Stimulated activated naive CD4-positive, alpha-beta T cell treated with Interleukin-2 at 50 U/mL for 16 hours (primary cell): ENCODE measurements at regions not wholly inside any gene's neighbourhood (a gene's known extent, or its start where the extent isn't known, plus 50 kb on each side); places are given as distances from the start of the nearest gene placed in this dataset.

ENCODE experiments used
- DNase-seq: peaks from one replicate; lab custom pipeline; 2025; lab: John Stamatoyannopoulos, UW

DNA sequence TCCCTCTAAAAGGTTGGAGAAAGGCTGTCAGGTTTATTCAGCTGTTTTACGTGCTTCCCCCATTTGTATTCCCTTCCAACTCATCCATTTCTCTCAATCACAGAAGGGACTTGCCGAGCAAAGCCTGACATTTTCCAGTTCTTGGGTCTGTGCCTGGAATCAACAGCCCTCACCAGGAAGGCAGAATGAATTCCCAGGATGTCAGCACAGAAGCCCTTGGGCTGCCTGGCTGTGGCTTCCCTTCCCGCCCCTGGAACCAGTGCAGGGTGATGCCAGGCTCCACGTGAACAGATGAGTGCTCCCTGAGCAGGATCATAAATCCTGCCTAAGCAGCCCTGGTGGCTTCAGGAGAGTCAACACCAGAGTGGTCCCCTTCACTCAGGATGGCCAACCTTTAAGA is 86.1 kb upstream of the CD83 start:
- no peak for DNase-seq

- DNase-seq = no peak
Measured at GRCh38 chr6:14035071-14035847, 82.3 kb upstream of the CD83 start.

GRCh38 chr6:14035874-14036273 is 81.7 kb upstream of the CD83 start:
- no peak for DNase-seq

GRCh38 chr6:14036911-14037310 is 80.7 kb upstream of the CD83 start:
- no peak for DNase-seq

GRCh38 chr6:14037402-14038277 is 79.9 kb upstream of the CD83 start:
- DNase-seq = no peak

DNA sequence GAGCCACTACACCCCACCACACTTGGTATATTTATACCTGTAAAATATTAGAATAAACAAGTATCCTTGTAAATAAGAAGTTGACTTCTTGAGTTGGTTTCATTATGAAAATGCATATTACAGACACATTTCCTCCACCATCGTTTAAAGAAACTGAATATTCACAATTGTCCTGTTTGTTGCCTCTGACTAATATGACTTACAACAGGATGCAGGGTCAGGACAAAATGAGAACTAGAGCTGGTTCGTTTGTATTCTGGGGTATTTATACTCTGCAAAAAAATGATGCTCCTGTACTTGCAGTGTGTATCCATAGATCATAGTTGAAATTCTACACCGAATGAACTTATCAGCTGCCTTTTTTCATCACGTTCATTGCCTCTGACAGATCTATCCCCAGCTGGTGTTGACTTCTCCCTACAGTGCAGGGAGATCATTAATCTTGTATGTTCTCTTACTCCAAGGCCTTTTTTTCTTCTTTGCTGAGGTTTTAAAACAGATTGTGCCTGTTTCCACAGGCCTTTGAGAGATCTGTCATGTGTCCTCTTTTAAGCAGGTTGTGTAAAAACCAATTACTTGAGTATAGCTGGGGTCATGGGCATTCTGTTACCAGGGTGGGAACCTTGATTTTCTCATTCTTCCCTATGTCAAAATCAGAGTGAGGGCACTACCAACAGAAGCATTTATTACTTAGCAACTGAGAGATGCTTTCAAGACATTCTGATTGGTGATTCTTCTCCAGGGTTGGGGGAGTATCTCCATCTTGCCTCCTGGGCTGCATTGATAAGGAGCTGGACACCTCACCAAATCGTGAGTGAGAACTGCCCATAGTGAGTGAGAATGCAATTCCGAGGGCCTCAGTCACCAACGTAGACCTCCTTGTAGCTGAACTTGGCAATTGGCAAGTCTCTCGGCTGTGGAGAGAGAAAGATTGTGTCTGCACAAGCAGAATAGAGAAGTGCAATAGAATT is 78.8 kb upstream of the CD83 start:
- no peak for DNase-seq

DNA sequence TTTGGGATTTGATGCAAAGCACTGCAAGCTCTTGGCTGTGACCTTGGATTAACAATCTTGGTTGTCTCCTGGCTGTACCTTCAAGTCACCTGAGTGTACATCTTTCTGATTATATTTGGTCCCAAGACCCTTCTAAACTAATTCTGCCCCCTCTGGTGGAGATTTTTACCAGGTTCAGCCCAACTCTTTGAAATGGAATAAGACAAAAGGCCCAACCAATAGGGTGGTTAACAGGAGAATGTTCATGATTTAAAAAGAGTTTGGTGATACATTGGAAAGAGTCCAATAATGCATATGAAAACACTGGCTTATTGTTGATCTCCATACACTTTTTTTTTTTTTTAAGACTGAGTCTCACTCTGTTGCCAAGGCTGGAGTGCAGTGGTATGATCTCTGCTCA is 77.5 kb upstream of the CD83 start:
- DNase-seq = no peak

DNA sequence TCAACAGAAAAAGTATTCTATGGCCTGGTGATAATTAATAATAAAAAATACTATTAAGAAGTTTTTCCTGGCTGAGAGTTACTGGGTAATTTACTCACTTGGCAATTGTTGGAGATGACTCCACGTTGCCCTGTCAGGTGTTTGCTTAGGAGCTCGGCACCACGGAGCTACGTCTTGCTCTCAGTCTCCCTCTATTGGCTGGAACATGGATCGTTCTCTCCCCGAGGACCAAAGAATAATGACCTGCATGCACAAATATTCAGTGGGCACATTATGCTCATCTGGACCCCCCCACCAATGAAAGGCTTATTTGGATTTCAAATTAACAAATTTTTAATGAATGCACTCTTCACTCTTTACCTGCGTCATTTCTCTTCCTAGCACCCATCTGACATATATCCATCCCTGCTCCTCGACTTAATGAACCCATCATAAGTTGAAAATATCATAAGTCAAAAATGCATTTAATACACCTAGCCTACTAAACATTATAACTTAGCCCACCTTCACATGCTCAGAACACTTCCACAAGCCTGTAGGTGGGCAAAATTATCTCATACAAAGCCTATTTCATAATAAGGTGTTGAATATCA is 71.0 kb upstream of the CD83 start:
- peak; percentile 17 for DNase-seq

GRCh38 chr6:14047151-14047740 is 70.3 kb upstream of the CD83 start:
- no peak for DNase-seq

GRCh38 chr6:14048837-14049236 is 68.7 kb upstream of the CD83 start:
- no peak for DNase-seq

DNA sequence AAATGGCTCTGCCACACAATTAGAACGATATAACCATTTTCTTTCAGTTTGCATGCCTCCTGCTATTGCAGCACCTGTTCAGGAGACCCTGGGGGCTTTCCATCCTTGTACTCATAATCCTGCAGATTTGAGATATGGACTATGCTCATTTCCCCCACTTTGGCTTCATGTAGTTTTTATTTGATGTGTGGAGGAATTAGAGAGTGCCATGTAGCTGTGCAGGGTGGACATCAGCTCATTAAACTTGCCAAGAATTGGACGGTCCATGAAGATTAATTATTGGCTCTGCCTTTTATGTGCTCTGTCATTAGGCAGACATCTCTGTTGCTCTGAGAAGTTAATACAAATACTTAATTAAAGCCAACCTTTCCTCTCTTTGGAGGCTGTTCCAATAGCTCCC is 66.2 kb upstream of the CD83 start:
- no peak for DNase-seq

- no peak for DNase-seq
Measured at GRCh38 chr6:14053811-14054210, 63.8 kb upstream of the CD83 start.

DNA sequence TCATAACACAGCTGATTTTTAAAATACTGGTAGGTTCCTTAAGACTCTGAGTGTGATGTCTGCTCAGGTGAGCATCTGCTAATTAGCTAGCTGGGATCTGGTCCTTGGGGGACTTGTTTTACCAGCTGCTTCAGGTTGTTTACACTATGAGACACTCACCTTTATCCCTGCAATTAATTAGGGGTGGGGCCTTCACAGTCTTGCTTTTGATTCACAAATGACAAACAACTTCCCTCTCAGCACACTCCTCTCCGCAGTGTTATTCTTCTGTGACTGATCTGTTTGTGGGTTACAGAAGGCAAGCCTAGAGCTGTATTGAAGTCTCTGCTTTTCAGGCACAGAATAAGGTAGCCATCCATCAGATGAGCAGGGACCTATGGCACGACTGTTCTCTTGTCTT is 62.0 kb upstream of the CD83 start:
- no peak for DNase-seq

DNA sequence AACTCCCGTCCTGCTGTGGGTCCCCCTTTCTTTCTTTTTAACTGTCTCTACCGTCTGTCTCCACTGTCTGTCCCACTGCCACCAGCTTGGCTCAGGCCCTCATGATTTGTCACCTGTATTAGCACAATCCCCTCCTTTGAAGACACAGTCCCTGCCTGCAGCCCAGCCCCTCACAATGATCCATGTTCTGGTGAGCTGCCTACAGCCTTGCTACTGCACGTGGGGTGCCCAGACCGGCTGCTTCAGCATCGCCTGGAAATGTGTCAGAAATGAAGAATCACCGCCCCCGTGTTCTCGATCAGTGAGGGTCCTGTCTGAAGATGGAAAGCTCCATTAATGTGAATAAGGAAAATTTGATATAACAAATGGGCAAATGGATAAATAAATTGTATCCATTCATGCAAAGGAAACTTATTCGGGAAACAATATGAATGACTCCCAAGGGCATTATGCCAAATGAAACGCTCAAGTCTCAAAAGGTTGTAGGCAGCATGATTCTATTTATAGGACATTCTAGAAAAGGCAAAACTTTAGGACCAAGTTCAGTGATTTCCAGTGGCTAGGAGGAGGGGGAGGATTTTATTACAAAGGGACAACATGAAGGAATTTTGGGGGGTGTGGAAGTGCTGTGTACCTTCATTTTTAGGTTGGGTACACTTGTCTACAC is 59.4 kb upstream of the CD83 start:
- no peak for DNase-seq

GRCh38 chr6:14058735-14059134 is 58.8 kb upstream of the CD83 start:
- no peak for DNase-seq

GRCh38 chr6:14059791-14060436 is 57.7 kb upstream of the CD83 start:
- no peak for DNase-seq

DNA sequence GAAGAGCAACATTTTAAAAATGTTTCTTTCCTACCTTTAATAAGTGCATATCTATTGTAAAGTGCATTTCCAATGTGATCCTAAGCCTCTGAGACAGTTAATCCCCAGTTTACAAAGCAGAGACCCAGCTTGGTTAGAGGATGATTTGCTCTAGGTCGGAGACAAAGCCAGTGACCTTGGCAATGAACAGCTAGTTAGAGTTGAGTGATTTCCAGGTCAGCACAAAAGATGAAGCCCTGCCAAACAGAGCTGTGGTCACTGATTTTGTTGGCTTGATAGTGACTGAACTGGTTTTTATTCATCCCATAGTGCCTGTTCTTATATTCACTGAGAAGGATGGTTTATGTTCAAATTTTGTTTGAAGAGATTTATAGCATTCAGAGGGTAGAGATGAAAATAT is 56.6 kb upstream of the CD83 start:
- no peak for DNase-seq

GRCh38 chr6:14061643-14062042 is 55.9 kb upstream of the CD83 start:
- no peak for DNase-seq

GRCh38 chr6:14062345-14063029 is 55.1 kb upstream of the CD83 start:
- DNase-seq = no peak

GRCh38 chr6:14063756-14064155 is 53.8 kb upstream of the CD83 start:
- DNase-seq = no peak
